Liver (tissue), 3 donors: ENCODE measurements at regions not wholly inside any gene's neighbourhood (a gene's known extent, or its start where the extent isn't known, plus 50 kb on each side); places are given as distances from the start of the nearest gene placed in this dataset.

Source experiments
- CTCF ChIP-seq: fragments of 150-350 bp; IDR thresholded peaks from 2 replicates; pipeline ENCODE4 v1.5.1; 2017; ENCODE audit warnings: improper control_type of control experiment, low read depth, low read length; ENCODE audit not compliant: missing input control
- JUND ChIP-seq, 2 donors: IDR thresholded peaks; 2 replicates each; pipeline ENCODE4 v1.6.1; 2016; ENCODE audit warnings: antibody characterized with exemption in 2 of 2
- MAX ChIP-seq: IDR thresholded peaks from 2 replicates; pipeline ENCODE4 v1.6.1; 2016; ENCODE audit warnings: antibody characterized with exemption
- REST ChIP-seq: IDR thresholded peaks from 2 replicates; pipeline ENCODE4 v1.6.1; 2016; ENCODE audit warnings: antibody characterized with exemption, mild to moderate bottlenecking
- TAF1 ChIP-seq: conservative IDR thresholded peaks from 2 replicates; pipeline ENCODE4 v1.6.1; 2016; ENCODE audit warnings: antibody characterized with exemption, mild to moderate bottlenecking
- donor health status: healthy.
- donor health status: healthy.

- TF ChIP-seq CTCF = no peak
- TF ChIP-seq JUND (IDR thresholded peaks at IDR 0.05) = no peak
- TF ChIP-seq REST = no peak
- TF ChIP-seq TAF1 = no peak
- TF ChIP-seq MAX = no peak
Measured at GRCh38 chr10:125455431-125455830, 227.5 kb downstream of the TEX36 start.
